H9 (cell line): ENCODE measurements at regions not wholly inside any gene's neighbourhood (a gene's known extent, or its start where the extent isn't known, plus 50 kb on each side); places are given as distances from the start of the nearest gene placed in this dataset.

Experiments used
- DNase-seq: peaks from one replicate; pipeline ENCODE4 v3.0.0-alpha.2; 2017
- H2AFZ ChIP-seq: one replicate; pipeline ENCODE4 v1.6.1; 2013; ENCODE audit warnings: mild to moderate bottlenecking, low read length, control low read depth, moderate library complexity
- H2AK5ac ChIP-seq: 2 replicates; pipeline ENCODE4 v1.6.1; 2013; ENCODE audit warnings: low read length, control low read depth, mixed read lengths; ENCODE audit not compliant: insufficient read length
- H2BK120ac ChIP-seq: one replicate; pipeline ENCODE4 v1.6.1; 2013; ENCODE audit warnings: low read depth, mild to moderate bottlenecking, low read length, control low read depth, inconsistent platforms; ENCODE audit not compliant: poor library complexity, severe bottlenecking
- H2BK12ac ChIP-seq: 2 replicates; pipeline ENCODE4 v1.6.1; 2013; ENCODE audit warnings: low read length, control low read depth, mixed read lengths, low read depth; ENCODE audit not compliant: insufficient read length
- H2BK15ac ChIP-seq: 2 replicates; pipeline ENCODE4 v1.6.1; 2013; ENCODE audit warnings: low read depth, low read length, control low read depth
- H2BK20ac ChIP-seq: one replicate; pipeline ENCODE4 v1.6.1; 2013; ENCODE audit warnings: low read depth, mild to moderate bottlenecking, low read length, control low read depth, inconsistent platforms; ENCODE audit not compliant: poor library complexity, severe bottlenecking
- H2BK5ac ChIP-seq: 2 replicates; pipeline ENCODE4 v1.6.1; 2013; ENCODE audit warnings: low read length, control low read depth, mixed read lengths; ENCODE audit not compliant: insufficient read length
- H3K14ac ChIP-seq: 2 replicates; pipeline ENCODE4 v1.6.1; 2013; ENCODE audit warnings: low read length, control low read depth; ENCODE audit not compliant: insufficient read depth
- H3K18ac ChIP-seq: 2 replicates; pipeline ENCODE4 v1.6.1; 2013; ENCODE audit warnings: low read depth, mild to moderate bottlenecking, mixed read lengths, low read length, control low read depth; ENCODE audit not compliant: insufficient read length
- H3K23ac ChIP-seq: 2 replicates; pipeline ENCODE4 v1.6.1; 2013; ENCODE audit warnings: low read length, control low read depth, mixed read lengths, low read depth; ENCODE audit not compliant: insufficient read length
- H3K23me2 ChIP-seq: 2 replicates; pipeline ENCODE4 v1.6.1; 2013; ENCODE audit warnings: low read depth, mild to moderate bottlenecking, mixed read lengths, low read length, control low read depth; ENCODE audit not compliant: insufficient read length, poor library complexity, severe bottlenecking
- H3K27ac ChIP-seq: 2 replicates; pipeline ENCODE4 v1.5.1; 2013; ENCODE audit warnings: low read length, control low read depth, mixed read lengths, low read depth; ENCODE audit not compliant: insufficient read length
- H3K27me3 ChIP-seq: 2 replicates; pipeline ENCODE4 v1.6.1; 2013; ENCODE audit warnings: low read length, control low read depth, inconsistent platforms; ENCODE audit not compliant: insufficient read depth
- H3K4ac ChIP-seq: 2 replicates; pipeline ENCODE4 v1.6.1; 2013; ENCODE audit warnings: low read depth, mild to moderate bottlenecking, control low read depth, inconsistent platforms, low read length, moderate library complexity
- H3K4me1 ChIP-seq: 2 replicates; pipeline ENCODE4 v1.6.1; 2013; ENCODE audit warnings: low read length, control low read depth, inconsistent platforms; ENCODE audit not compliant: insufficient read depth
- H3K4me2 ChIP-seq: 2 replicates; pipeline ENCODE4 v1.6.1; 2013; ENCODE audit warnings: low read length, control low read depth, mixed read lengths; ENCODE audit not compliant: insufficient read length, insufficient read depth
- H3K56ac ChIP-seq: 2 replicates; pipeline ENCODE4 v1.6.1; 2013; ENCODE audit warnings: low read depth, mild to moderate bottlenecking, mixed read lengths, low read length, control low read depth; ENCODE audit not compliant: insufficient read length
- H3K79me1 ChIP-seq: 2 replicates; pipeline ENCODE4 v1.6.1; 2013; ENCODE audit warnings: low read depth, mild to moderate bottlenecking, moderate library complexity, low read length, control low read depth, inconsistent platforms; ENCODE audit not compliant: insufficient read depth, poor library complexity, severe bottlenecking
- H3K79me2 ChIP-seq: 2 replicates; pipeline ENCODE4 v1.6.1; 2013; ENCODE audit warnings: low read length, control low read depth, inconsistent platforms; ENCODE audit not compliant: insufficient read depth
- H3K9ac ChIP-seq: 2 replicates; pipeline ENCODE4 v1.6.1; 2013; ENCODE audit warnings: low read length, control low read depth, mixed read lengths; ENCODE audit not compliant: insufficient read length; ENCODE audit errors: extremely low read depth
- H3K9me3 ChIP-seq: one replicate; pipeline ENCODE4 v1.6.1; 2013; ENCODE audit warnings: low read depth, low read length, inconsistent platforms; ENCODE audit not compliant: control insufficient read depth
- H3T11ph ChIP-seq: one replicate; pipeline ENCODE4 v1.6.1; 2013; ENCODE audit warnings: mild to moderate bottlenecking, low read length, control low read depth, inconsistent platforms
- H4K20me1 ChIP-seq: one replicate; pipeline ENCODE4 v1.6.1; 2013; ENCODE audit not compliant: control insufficient read depth, insufficient read length, insufficient read depth
- H4K5ac ChIP-seq: 2 replicates; pipeline ENCODE4 v1.6.1; 2013; ENCODE audit warnings: low read depth, mild to moderate bottlenecking, mixed read lengths, low read length, control low read depth; ENCODE audit not compliant: insufficient read length
- H4K8ac ChIP-seq: replicated peaks from 2 replicates; pipeline ENCODE4 v1.6.1; 2013; ENCODE audit warnings: low read length, control low read depth, mixed read lengths, low read depth; ENCODE audit not compliant: insufficient read length
- H4K91ac ChIP-seq: 2 replicates; pipeline ENCODE4 v1.6.1; 2013; ENCODE audit warnings: low read depth, mild to moderate bottlenecking, moderate library complexity, mixed read lengths, low read length, control low read depth; ENCODE audit not compliant: insufficient read length
- H3K27ac Mint-ChIP-seq, 3 experiments: 2 replicates in 2 of 3; 3 replicates in 1 of 3; pipeline ENCODE4 v1.8.0; 2020 to 2021; ENCODE audit warnings: mixed read lengths in 3 of 3, mild to moderate bottlenecking in 1 of 3, moderate library complexity in 1 of 3
- H3K27me3 Mint-ChIP-seq: 2 replicates; pipeline ENCODE4 v1.8.0; 2021; ENCODE audit warnings: low read depth, mild to moderate bottlenecking, moderate library complexity, mixed read lengths
- H3K36me3 Mint-ChIP-seq, 3 experiments: 2 replicates in 2 of 3; 3 replicates in 1 of 3; pipeline ENCODE4 v1.8.0; 2020 to 2021; ENCODE audit warnings: low read depth in 3 of 3, mixed read lengths in 3 of 3; ENCODE audit not compliant: insufficient read depth in 1 of 3
- H3K4me1 Mint-ChIP-seq, 2 experiments: 2 replicates each; pipeline ENCODE4 v1.8.0; 2020; ENCODE audit warnings: mixed read lengths in 2 of 2
- H3K4me3 Mint-ChIP-seq, 2 experiments: 2 replicates in 1 of 2; 3 replicates in 1 of 2; pipeline ENCODE4 v1.8.0; 2020 to 2021; ENCODE audit warnings: mild to moderate bottlenecking in 2 of 2, mixed read lengths in 2 of 2, moderate library complexity in 1 of 2
- H3K9me3 Mint-ChIP-seq, 2 experiments: 2 replicates in 1 of 2; 3 replicates in 1 of 2; pipeline ENCODE4 v1.8.0; 2020; ENCODE audit warnings: mild to moderate bottlenecking in 2 of 2, mixed read lengths in 2 of 2, moderate library complexity in 1 of 2
- WGBS: extraction: QIAGEN DNeasy Blood & Tissue Kit; methylation state at CpG from one replicate; pipeline ENCODE4 v1.1.7; 2013; ENCODE audit warnings: missing lambda C conversion rate, low lambda C conversion rate, mixed read lengths; ENCODE audit not compliant: insufficient read length; ENCODE audit errors: extremely low coverage; 5-methylcytosine and 5-hydroxymethylcytosine counted together
- TF ChIP-seq, protein P1 (sequence below): fragments of 200-600 bp; sonication (generic); conservative IDR thresholded peaks from 3 replicates; pipeline ENCODE4 v1.8.0; 2021; ENCODE audit warnings: antibody characterized with exemption, mild to moderate bottlenecking

DNA sequence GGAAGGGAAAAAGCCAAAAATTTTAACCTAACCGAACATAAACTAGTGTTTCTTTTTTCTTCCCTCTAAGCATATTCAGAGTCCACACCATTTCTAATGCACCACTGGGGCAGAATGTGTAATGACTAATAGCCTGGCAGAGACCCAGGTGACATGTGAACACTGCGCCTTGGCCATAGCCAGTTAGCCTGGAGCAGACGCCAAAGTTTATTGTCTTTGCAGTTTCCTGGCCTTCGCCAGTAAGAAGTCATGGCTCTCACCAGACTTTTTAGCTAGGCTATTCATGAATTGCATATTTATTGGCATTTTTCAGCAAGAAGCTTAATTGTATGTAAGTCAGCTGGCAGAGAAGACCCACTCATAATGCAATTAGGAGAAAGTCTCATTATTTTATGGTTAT lies 182.8 kb upstream of the SLC27A6 start:
- Histone ChIP-seq H3K27me3 (no peaks in the 10 kb centered on the region), H3K27ac (no peak overlapping the region), H3K14ac (no peak overlapping the region), H3K4me1 (peaks cover 4% of the 10 kb centered on the region; the same call in 1 of the 2 replicates), H2BK15ac (no peak overlapping the region), H3T11ph (no peak overlapping the region), H3K9ac (no peak overlapping the region), H2BK120ac (no peak overlapping the region), H3K23me2 (no peaks in the 10 kb centered on the region), H4K20me1 (no peaks in the 10 kb centered on the region), H3K23ac (no peak overlapping the region), H3K9me3 (no peaks in the 10 kb centered on the region), H3K56ac (no peak overlapping the region), H4K91ac (no peak overlapping the region), H4K8ac (no peak overlapping the region), H3K18ac (no peak overlapping the region), H3K4me2 (no peak overlapping the region), H2AFZ (no peak overlapping the region), H2BK12ac (no peak overlapping the region), H4K5ac (no peak overlapping the region), H3K4ac (no peak overlapping the region), H2BK20ac (no peak overlapping the region), H2BK5ac (no peak overlapping the region), H2AK5ac (no peak overlapping the region), H3K79me1 (no peaks in the 10 kb centered on the region), H3K79me2 (no peaks in the 10 kb centered on the region)
- no peak overlapping the region for H3K27ac Mint-ChIP-seq
- 0 out of 7 replicates have a peak, but pooled peaks cover 0 to 6% (median 0%) of the 10 kb centered on the region in 3 experiments for H3K36me3 Mint-ChIP-seq
- TF ChIP-seq, protein P1, sequence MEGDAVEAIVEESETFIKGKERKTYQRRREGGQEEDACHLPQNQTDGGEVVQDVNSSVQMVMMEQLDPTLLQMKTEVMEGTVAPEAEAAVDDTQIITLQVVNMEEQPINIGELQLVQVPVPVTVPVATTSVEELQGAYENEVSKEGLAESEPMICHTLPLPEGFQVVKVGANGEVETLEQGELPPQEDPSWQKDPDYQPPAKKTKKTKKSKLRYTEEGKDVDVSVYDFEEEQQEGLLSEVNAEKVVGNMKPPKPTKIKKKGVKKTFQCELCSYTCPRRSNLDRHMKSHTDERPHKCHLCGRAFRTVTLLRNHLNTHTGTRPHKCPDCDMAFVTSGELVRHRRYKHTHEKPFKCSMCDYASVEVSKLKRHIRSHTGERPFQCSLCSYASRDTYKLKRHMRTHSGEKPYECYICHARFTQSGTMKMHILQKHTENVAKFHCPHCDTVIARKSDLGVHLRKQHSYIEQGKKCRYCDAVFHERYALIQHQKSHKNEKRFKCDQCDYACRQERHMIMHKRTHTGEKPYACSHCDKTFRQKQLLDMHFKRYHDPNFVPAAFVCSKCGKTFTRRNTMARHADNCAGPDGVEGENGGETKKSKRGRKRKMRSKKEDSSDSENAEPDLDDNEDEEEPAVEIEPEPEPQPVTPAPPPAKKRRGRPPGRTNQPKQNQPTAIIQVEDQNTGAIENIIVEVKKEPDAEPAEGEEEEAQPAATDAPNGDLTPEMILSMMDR = no peak
- H3K4me3 Mint-ChIP-seq = no peak overlapping the region
- DNase-seq = no peak
- H3K9me3 Mint-ChIP-seq = peaks cover 2 to 10% of the 10 kb centered on the region in 2 experiments; a peak in 4 of 5 replicates
- peaks cover 16 to 21% of the 10 kb centered on the region in 2 experiments for H3K4me1 Mint-ChIP-seq
- no peaks in the 10 kb centered on the region for H3K27me3 Mint-ChIP-seq
- no CpG with 5 or more reads among the region's 4 CpGs for WGBS
